HCT116 (cell line): ENCODE measurements at regions not wholly inside any gene's neighbourhood (a gene's known extent, or its start where the extent isn't known, plus 50 kb on each side); places are given as distances from the start of the nearest gene placed in this dataset.

ENCODE experiments used
- ATAC-seq: fragments of 200-7000 bp; cut with Tn5 transposase; 2 replicates; pipeline ENCODE4 v1.9.1; 2020; ENCODE audit warnings: mild to moderate bottlenecking, moderate library complexity
- BruUV-seq: library from RNA; stranded (reverse); fragments of 400-500 nt; replicated peaks from 2 replicates; lab custom pipeline; 2021; lab: Mats Ljungman, UMichigan
- CTCF ChIA-PET: fragments of 300-600 bp; sonication (Branson Sonifier 250); formaldehyde crosslinking; loops from one replicate; lab custom pipeline; 2021; ENCODE audit warnings: antibody characterized with exemption; lab: Charles Lee
- POLR2A ChIA-PET: fragments of 300-600, 350-600 bp; sonication (Branson Sonifier 250); formaldehyde crosslinking; loops from one replicate; lab custom pipeline; 2021; ENCODE audit warnings: antibody characterized with exemption; lab: Charles Lee
- RAD21 ChIA-PET, 2 experiments: fragments of 300-600 bp; sonication (Branson Sonifier 250); formaldehyde crosslinking; loops; one replicate each; lab custom pipeline; 2023; ENCODE audit warnings: low total read pairs in 2 of 2; ENCODE audit not compliant: uncharacterized antibody in 2 of 2, unreplicated experiment in 2 of 2, low non-redundant PET in 1 of 2; lab: Charles Lee
- DNase-seq: peaks from one replicate; pipeline ENCODE4 v3.0.0-alpha.2; 2010; ENCODE audit warnings: low read depth, low spot score
- H2AFZ ChIP-seq: fragments of 200-600 bp; shearing (Covaris generic), sonication (generic); 2 replicates; pipeline ENCODE4 v1.6.1; 2017; ENCODE audit warnings: low read depth, mixed run types, mixed read lengths, antibody characterized with exemption, low read length; ENCODE audit not compliant: poor library complexity, severe bottlenecking
- H3K27ac ChIP-seq: 2 replicates; pipeline ENCODE4 v1.5.1; 2012; ENCODE audit warnings: low read depth, low read length
- H3K27me3 ChIP-seq: fragments of 200-600 bp; sonication (generic); 2 replicates; pipeline ENCODE4 v1.6.1; 2016; ENCODE audit warnings: mixed run types, low read length, mixed read lengths; ENCODE audit not compliant: insufficient read depth
- H3K36me3 ChIP-seq, 2 experiments: fragments of 200-500 bp in 1 of 2; fragments of 200-600 bp in 1 of 2; sonication (Bioruptor generic) in 1 of 2; sonication (generic) in 1 of 2; 2 replicates each; pipeline versions ENCODE4 v1.5.1 to v1.6.1; 2014 to 2016; ENCODE audit warnings: low read length in 2 of 2, inconsistent platforms in 1 of 2, mixed read lengths in 1 of 2, mixed run types in 1 of 2; ENCODE audit not compliant: insufficient read depth in 2 of 2, control insufficient read depth in 1 of 2
- H3K4me1 ChIP-seq, 2 experiments: fragments of 200-600 bp in 1 of 2; sonication (generic) in 1 of 2; 2 replicates each; pipeline versions ENCODE4 v1.5.1 to v1.6.1; 2012 to 2017; ENCODE audit warnings: low read length in 2 of 2, inconsistent platforms in 1 of 2, mild to moderate bottlenecking in 1 of 2, mixed read lengths in 1 of 2, mixed run types in 1 of 2, moderate library complexity in 1 of 2; ENCODE audit not compliant: insufficient read depth in 2 of 2, control insufficient read depth in 1 of 2
- H3K4me2 ChIP-seq: fragments of 200-600 bp; sonication (generic); 2 replicates; pipeline ENCODE4 v1.6.1; 2017; ENCODE audit warnings: mixed run types, low read length, mixed read lengths
- H3K4me3 ChIP-seq, 2 experiments: fragments of 200-600 bp in 1 of 2; sonication (generic) in 1 of 2; replicated peaks in 1 of 2; 2 replicates each; pipeline ENCODE4 v1.5.1; 2011 to 2016; ENCODE audit warnings: low read length in 2 of 2, control low read depth in 1 of 2, low read depth in 1 of 2, mild to moderate bottlenecking in 1 of 2, mixed read lengths in 1 of 2, mixed run types in 1 of 2
- H3K79me2 ChIP-seq: fragments of 200-600 bp; sonication (generic); 2 replicates; pipeline ENCODE4 v1.6.1; 2017; ENCODE audit warnings: mild to moderate bottlenecking, mixed run types, low read length, moderate library complexity, mixed read lengths; ENCODE audit not compliant: insufficient read depth
- H3K9ac ChIP-seq: fragments of 200-600 bp; sonication (generic); 2 replicates; pipeline ENCODE4 v1.6.1; 2016; ENCODE audit warnings: low read length, mixed read lengths
- H3K9me2 ChIP-seq: fragments of 200-600 bp; sonication (generic), shearing (Covaris generic); 2 replicates; pipeline ENCODE4 v1.6.1; 2017; ENCODE audit warnings: mixed run types, mild to moderate bottlenecking, moderate library complexity; ENCODE audit not compliant: insufficient read depth
- H3K9me3 ChIP-seq, 2 experiments: fragments of 200-500 bp in 1 of 2; fragments of 200-600 bp in 1 of 2; sonication (Bioruptor generic) in 1 of 2; sonication (generic) in 1 of 2; 2 replicates each; pipeline ENCODE4 v1.6.1; 2014 to 2017; ENCODE audit warnings: low read length in 2 of 2, mixed read lengths in 2 of 2, inconsistent platforms in 1 of 2, low read depth in 1 of 2, mild to moderate bottlenecking in 1 of 2, mixed run types in 1 of 2, moderate library complexity in 1 of 2; ENCODE audit not compliant: control insufficient read depth in 1 of 2, insufficient read depth in 1 of 2
- H4K20me1 ChIP-seq: fragments of 200-600 bp; sonication (generic), shearing (Covaris generic); 2 replicates; pipeline ENCODE4 v1.6.1; 2017; ENCODE audit warnings: mixed run types, mild to moderate bottlenecking, moderate library complexity; ENCODE audit not compliant: insufficient read depth
- CBX3 ChIP-seq: IDR thresholded peaks from 2 replicates; pipeline ENCODE4 v1.6.1; 2012; ENCODE audit warnings: low read depth
- CEBPB ChIP-seq: IDR thresholded peaks from 2 replicates; pipeline ENCODE4 v1.6.1; 2012; ENCODE audit warnings: low read depth
- EGR1 ChIP-seq: IDR thresholded peaks from 2 replicates; pipeline ENCODE4 v1.6.1; 2012; ENCODE audit warnings: low read depth
- ELF1 ChIP-seq: IDR thresholded peaks from 2 replicates; pipeline ENCODE4 v1.6.1; 2012; ENCODE audit warnings: low read depth, borderline replicate concordance
- EZH2 ChIP-seq: fragments of 200-600 bp; sonication (generic); IDR thresholded peaks from 2 replicates; pipeline ENCODE4 v1.6.1; 2017; ENCODE audit warnings: antibody characterized with exemption, mixed run types
- FOSL1 ChIP-seq: IDR thresholded peaks from 2 replicates; pipeline ENCODE4 v1.6.1; 2012; ENCODE audit warnings: low read depth
- RAD21 ChIP-seq: IDR thresholded peaks from 2 replicates; pipeline ENCODE4 v1.6.1; 2012; ENCODE audit warnings: low read depth, mild to moderate bottlenecking
- SP1 ChIP-seq: IDR thresholded peaks from 2 replicates; pipeline ENCODE4 v1.6.1; 2012; ENCODE audit warnings: low read depth
- ZNF274 ChIP-seq: fragments of 200-500 bp; sonication (Bioruptor generic); IDR thresholded peaks from 2 replicates; pipeline ENCODE4 v1.6.1; 2014; ENCODE audit warnings: mild to moderate bottlenecking, low read depth, low read length, inconsistent platforms
- intact Hi-C: fragments of 100-400 bp; cut with micrococcal nuclease; formaldehyde crosslinking; loops from 2 replicates; pipeline ENCODE4 v1.10.0; 2022
- TF ChIP-seq, protein P1 (sequence below): IDR thresholded peaks from 2 replicates; pipeline ENCODE4 v1.6.1; 2012
- TF ChIP-seq, protein P2 (sequence below): IDR thresholded peaks from 2 replicates; pipeline ENCODE4 v1.6.1; 2012; ENCODE audit warnings: low read depth
- TF ChIP-seq, protein P3 (sequence below): IDR thresholded peaks from 2 replicates; pipeline ENCODE4 v1.6.1; 2012

DNA sequence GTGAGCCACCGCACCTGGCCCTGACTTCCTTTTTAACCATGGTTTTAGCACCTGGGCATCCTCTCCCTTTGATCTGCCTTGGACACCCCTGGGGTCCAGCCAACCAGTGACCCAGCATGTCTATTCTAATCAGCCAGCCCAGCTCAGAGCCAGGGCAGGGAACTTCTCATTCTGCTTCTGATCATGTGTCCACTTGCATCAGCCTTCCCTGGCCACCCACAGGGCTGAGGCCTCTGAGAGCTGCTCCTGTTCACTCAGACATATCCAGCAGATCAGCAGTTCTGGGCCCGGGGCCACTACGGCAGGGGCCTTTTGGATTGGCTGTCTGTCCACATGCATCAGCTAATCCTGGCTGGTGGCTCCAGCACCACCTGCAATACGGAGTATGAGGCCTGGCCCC, 117.9 kb upstream of the MAP1LC3B2 start:
- no peaks in the 10 kb centered on the region for H3K36me3 ChIP-seq
- DNase-seq (no peak), ATAC-seq (no peak)
- no peak overlapping the region for H2AFZ ChIP-seq
- no peak overlapping the region for H3K9ac ChIP-seq
- no peaks in the 10 kb centered on the region for H3K27me3 ChIP-seq
- no peak for TF ChIP-seq ELF1
- TF ChIP-seq, protein P1, sequence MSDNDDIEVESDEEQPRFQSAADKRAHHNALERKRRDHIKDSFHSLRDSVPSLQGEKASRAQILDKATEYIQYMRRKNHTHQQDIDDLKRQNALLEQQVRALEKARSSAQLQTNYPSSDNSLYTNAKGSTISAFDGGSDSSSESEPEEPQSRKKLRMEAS: no peak
- TF ChIP-seq FOSL1: no peak
- no peak for TF ChIP-seq EGR1
- no peak for TF ChIP-seq RAD21
- TF ChIP-seq, protein P2, sequence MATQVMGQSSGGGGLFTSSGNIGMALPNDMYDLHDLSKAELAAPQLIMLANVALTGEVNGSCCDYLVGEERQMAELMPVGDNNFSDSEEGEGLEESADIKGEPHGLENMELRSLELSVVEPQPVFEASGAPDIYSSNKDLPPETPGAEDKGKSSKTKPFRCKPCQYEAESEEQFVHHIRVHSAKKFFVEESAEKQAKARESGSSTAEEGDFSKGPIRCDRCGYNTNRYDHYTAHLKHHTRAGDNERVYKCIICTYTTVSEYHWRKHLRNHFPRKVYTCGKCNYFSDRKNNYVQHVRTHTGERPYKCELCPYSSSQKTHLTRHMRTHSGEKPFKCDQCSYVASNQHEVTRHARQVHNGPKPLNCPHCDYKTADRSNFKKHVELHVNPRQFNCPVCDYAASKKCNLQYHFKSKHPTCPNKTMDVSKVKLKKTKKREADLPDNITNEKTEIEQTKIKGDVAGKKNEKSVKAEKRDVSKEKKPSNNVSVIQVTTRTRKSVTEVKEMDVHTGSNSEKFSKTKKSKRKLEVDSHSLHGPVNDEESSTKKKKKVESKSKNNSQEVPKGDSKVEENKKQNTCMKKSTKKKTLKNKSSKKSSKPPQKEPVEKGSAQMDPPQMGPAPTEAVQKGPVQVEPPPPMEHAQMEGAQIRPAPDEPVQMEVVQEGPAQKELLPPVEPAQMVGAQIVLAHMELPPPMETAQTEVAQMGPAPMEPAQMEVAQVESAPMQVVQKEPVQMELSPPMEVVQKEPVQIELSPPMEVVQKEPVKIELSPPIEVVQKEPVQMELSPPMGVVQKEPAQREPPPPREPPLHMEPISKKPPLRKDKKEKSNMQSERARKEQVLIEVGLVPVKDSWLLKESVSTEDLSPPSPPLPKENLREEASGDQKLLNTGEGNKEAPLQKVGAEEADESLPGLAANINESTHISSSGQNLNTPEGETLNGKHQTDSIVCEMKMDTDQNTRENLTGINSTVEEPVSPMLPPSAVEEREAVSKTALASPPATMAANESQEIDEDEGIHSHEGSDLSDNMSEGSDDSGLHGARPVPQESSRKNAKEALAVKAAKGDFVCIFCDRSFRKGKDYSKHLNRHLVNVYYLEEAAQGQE: no peak
- TF ChIP-seq SP1: no peak
- TF ChIP-seq CEBPB: no peak
- no peak for TF ChIP-seq EZH2
- TF ChIP-seq CBX3: no peak
- TF ChIP-seq, protein P3, sequence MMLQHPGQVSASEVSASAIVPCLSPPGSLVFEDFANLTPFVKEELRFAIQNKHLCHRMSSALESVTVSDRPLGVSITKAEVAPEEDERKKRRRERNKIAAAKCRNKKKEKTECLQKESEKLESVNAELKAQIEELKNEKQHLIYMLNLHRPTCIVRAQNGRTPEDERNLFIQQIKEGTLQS: no peak
- TF ChIP-seq ZNF274: no peak
- H3K4me2 ChIP-seq: no peak overlapping the region
- peaks cover 0 to 17% of the 10 kb centered on the region in 2 experiments; a peak in 3 of 4 replicates for H3K4me1 ChIP-seq
- ChIA-PET POLR2A (interaction anchor here (0.5 to 1.0 kb wide), 3 partner anchors 14 to 93 kb away, joined by 3 to 6 read pairs (median 3); no protein-coding TSS in a partner anchor), RAD21 (no interaction called here), CTCF (no interaction called here)
- no TSS peak for BruUV-seq
- no peak overlapping the region for H3K4me3 ChIP-seq
- H3K79me2 ChIP-seq: no peaks in the 10 kb centered on the region
- H4K20me1 ChIP-seq: no peaks in the 10 kb centered on the region
- intact Hi-C loops: no loop called here
- H3K9me2 ChIP-seq: no peaks in the 10 kb centered on the region
- H3K27ac ChIP-seq: no peak overlapping the region
- no peaks in the 10 kb centered on the region for H3K9me3 ChIP-seq
